ENCODE measurements at regions not wholly inside any gene's neighbourhood (a gene's known extent, or its start where the extent isn't known, plus 50 kb on each side); places are given as distances from the start of the nearest gene placed in this dataset.

GRCh38 chr9:79013715-79014610 is 557.8 kb upstream of the TLE4 start:
- no peaks in the 10 kb centered on the region for H3K36me3 ChIP-seq (ENCODE audit: insufficient read depth, low read length)
- no peaks in the 10 kb centered on the region for H4K20me1 ChIP-seq (ENCODE audit: insufficient read depth, low read length, poor library complexity, severe bottlenecking)
- peak overlapping the region; percentile 30 for H3K4me3 ChIP-seq (ENCODE audit: low read length, poor library complexity, severe bottlenecking)
- peak overlapping the region; percentile 14 for H3K9ac ChIP-seq (ENCODE audit: low read depth, low read length, poor library complexity, severe bottlenecking)
- TF ChIP-seq EZH2phosphoT487 (IDR thresholded peaks at IDR 0.05; ENCODE audit: borderline replicate concordance) = no peak
- TF ChIP-seq CTCF (conservative IDR thresholded peaks at IDR 0.05; ENCODE audit: low read length) = no peak
- no peaks in the 10 kb centered on the region for H3K27me3 ChIP-seq (ENCODE audit: insufficient read depth, low read length, poor library complexity, severe bottlenecking)
- H2AFZ ChIP-seq (ENCODE audit: low read length) = 0 out of 2 replicates have a peak overlapping the region, but pooled peaks have one; percentile 6
- H3F3A ChIP-seq (ENCODE audit: low read depth) = no peaks in the 10 kb centered on the region
- peak overlapping the region; percentile 34 for H3K4me2 ChIP-seq (ENCODE audit: low read depth, low read length, poor library complexity, severe bottlenecking)
- no peaks in the 10 kb centered on the region for H3K9me2 ChIP-seq (replicated peaks; ENCODE audit: low read depth, low read length)
- no peaks in the 10 kb centered on the region for H3K79me2 ChIP-seq (ENCODE audit: insufficient read depth, low read length)
- H3K4me1 ChIP-seq (ENCODE audit: insufficient read depth, low read length, poor library complexity, severe bottlenecking) = peaks cover 33% of the 10 kb centered on the region
- no peaks in the 10 kb centered on the region for H3K9me3 ChIP-seq (ENCODE audit: insufficient read depth, low read depth, low read length)

- peak overlapping the region; percentile 34 for H3K4me2 ChIP-seq (ENCODE audit: low read depth, low read length, poor library complexity, severe bottlenecking)
- no peak overlapping the region for H3K4me3 ChIP-seq (ENCODE audit: low read length, poor library complexity, severe bottlenecking)
- no peaks in the 10 kb centered on the region for H4K20me1 ChIP-seq (ENCODE audit: insufficient read depth, low read length, poor library complexity, severe bottlenecking)
- H3K27me3 ChIP-seq (ENCODE audit: insufficient read depth, low read length, poor library complexity, severe bottlenecking) = no peaks in the 10 kb centered on the region
- peaks cover 33% of the 10 kb centered on the region for H3K4me1 ChIP-seq (ENCODE audit: insufficient read depth, low read length, poor library complexity, severe bottlenecking)
- no peaks in the 10 kb centered on the region for H3K36me3 ChIP-seq (ENCODE audit: insufficient read depth, low read length)
- H2AFZ ChIP-seq (ENCODE audit: low read length) = no peak overlapping the region
- H3K9me2 ChIP-seq (replicated peaks; ENCODE audit: low read depth, low read length) = no peaks in the 10 kb centered on the region
- TF ChIP-seq CTCF (conservative IDR thresholded peaks at IDR 0.05; ENCODE audit: low read length) (no peak), EZH2phosphoT487 (IDR thresholded peaks at IDR 0.05; ENCODE audit: borderline replicate concordance) (no peak)
- no peaks in the 10 kb centered on the region for H3K9me3 ChIP-seq (ENCODE audit: insufficient read depth, low read depth, low read length)
- peak overlapping the region; percentile 14 for H3K9ac ChIP-seq (ENCODE audit: low read depth, low read length, poor library complexity, severe bottlenecking)
- H3F3A ChIP-seq (ENCODE audit: low read depth) = no peaks in the 10 kb centered on the region
- H3K79me2 ChIP-seq (ENCODE audit: insufficient read depth, low read length) = no peaks in the 10 kb centered on the region
Measured at GRCh38 chr9:79014929-79015699, 556.7 kb upstream of the TLE4 start.

- Histone ChIP-seq H3K9me2 (replicated peaks; ENCODE audit: low read depth, low read length) (no peaks in the 10 kb centered on the region), H3K4me1 (ENCODE audit: insufficient read depth, low read length, poor library complexity, severe bottlenecking) (peaks cover 33% of the 10 kb centered on the region), H3K27me3 (ENCODE audit: insufficient read depth, low read length, poor library complexity, severe bottlenecking) (no peaks in the 10 kb centered on the region), H3K9ac (ENCODE audit: low read depth, low read length, poor library complexity, severe bottlenecking) (no peak overlapping the region), H3F3A (ENCODE audit: low read depth) (no peaks in the 10 kb centered on the region), H3K4me2 (ENCODE audit: low read depth, low read length, poor library complexity, severe bottlenecking) (no peak overlapping the region), H3K79me2 (ENCODE audit: insufficient read depth, low read length) (no peaks in the 10 kb centered on the region), H4K20me1 (ENCODE audit: insufficient read depth, low read length, poor library complexity, severe bottlenecking) (no peaks in the 10 kb centered on the region), H2AFZ (ENCODE audit: low read length) (no peak overlapping the region), H3K4me3 (ENCODE audit: low read length, poor library complexity, severe bottlenecking) (no peak overlapping the region), H3K36me3 (ENCODE audit: insufficient read depth, low read length) (no peaks in the 10 kb centered on the region), H3K9me3 (ENCODE audit: insufficient read depth, low read depth, low read length) (no peaks in the 10 kb centered on the region)
- TF ChIP-seq EZH2phosphoT487 (IDR thresholded peaks at IDR 0.05; ENCODE audit: borderline replicate concordance) = no peak
- TF ChIP-seq CTCF (conservative IDR thresholded peaks at IDR 0.05; ENCODE audit: low read length) = no peak
Measured at GRCh38 chr9:79015951-79016350, 555.8 kb upstream of the TLE4 start.
